ENCODE measurements at regions not wholly inside any gene's neighbourhood (a gene's known extent, or its start where the extent isn't known, plus 50 kb on each side); places are given as distances from the start of the nearest gene placed in this dataset.

DNA sequence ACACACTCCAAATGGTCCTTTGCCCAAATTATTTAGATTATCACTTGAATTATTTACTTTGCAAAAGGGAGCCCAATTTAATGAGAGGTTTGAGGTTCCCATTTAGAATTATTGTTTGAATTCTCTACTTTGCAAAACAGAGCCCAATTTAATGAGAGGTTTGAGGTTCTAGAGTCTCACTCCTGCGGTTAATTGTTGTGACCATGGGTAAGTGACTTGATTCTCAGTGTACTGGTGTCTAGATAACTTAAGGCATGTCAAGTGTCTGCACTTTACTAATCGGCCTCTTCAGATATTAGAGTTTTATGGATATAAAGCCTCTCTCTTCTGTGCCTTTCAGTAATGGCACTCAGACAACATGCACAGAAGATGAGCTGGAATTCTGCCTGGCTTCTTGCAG, 67.5 kb downstream of the YIPF5 start:
- TF ChIP-seq, protein P1, sequence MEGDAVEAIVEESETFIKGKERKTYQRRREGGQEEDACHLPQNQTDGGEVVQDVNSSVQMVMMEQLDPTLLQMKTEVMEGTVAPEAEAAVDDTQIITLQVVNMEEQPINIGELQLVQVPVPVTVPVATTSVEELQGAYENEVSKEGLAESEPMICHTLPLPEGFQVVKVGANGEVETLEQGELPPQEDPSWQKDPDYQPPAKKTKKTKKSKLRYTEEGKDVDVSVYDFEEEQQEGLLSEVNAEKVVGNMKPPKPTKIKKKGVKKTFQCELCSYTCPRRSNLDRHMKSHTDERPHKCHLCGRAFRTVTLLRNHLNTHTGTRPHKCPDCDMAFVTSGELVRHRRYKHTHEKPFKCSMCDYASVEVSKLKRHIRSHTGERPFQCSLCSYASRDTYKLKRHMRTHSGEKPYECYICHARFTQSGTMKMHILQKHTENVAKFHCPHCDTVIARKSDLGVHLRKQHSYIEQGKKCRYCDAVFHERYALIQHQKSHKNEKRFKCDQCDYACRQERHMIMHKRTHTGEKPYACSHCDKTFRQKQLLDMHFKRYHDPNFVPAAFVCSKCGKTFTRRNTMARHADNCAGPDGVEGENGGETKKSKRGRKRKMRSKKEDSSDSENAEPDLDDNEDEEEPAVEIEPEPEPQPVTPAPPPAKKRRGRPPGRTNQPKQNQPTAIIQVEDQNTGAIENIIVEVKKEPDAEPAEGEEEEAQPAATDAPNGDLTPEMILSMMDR (IDR thresholded peaks at IDR 0.05): no peak
- TF ChIP-seq ZFX (IDR thresholded peaks at IDR 0.05; ENCODE audit: borderline replicate concordance): no peak

Data from 22Rv1 (cell line).